ENCODE measurements at regions not wholly inside any gene's neighbourhood (a gene's known extent, or its start where the extent isn't known, plus 50 kb on each side); places are given as distances from the start of the nearest gene placed in this dataset.

GRCh38 chr10:15990535-15991129 lies 130.3 kb upstream of the MINDY3 start:
- Histone ChIP-seq H2BK5ac (ENCODE audit: low read depth, low read length, poor library complexity, severe bottlenecking) (no peak overlapping the region), H3K36me3 (ENCODE audit: control insufficient read depth in 1 of 2, insufficient read depth in 2 of 2, low read depth in 1 of 2, low read length in 2 of 2) (no peaks in the 10 kb centered on the region), H2BK12ac (ENCODE audit: low read length in 2 of 2) (no peak overlapping the region), H3K4me1 (ENCODE audit: control insufficient read depth, insufficient read depth, low read depth, low read length) (no peaks in the 10 kb centered on the region), H3K27me3 (ENCODE audit: control insufficient read depth in 1 of 2, insufficient read depth in 1 of 2, low read length in 2 of 2) (no peaks in the 10 kb centered on the region), H4K8ac (ENCODE audit: low read length) (no peak overlapping the region), H4K91ac (ENCODE audit: low read length) (no peak overlapping the region), H2BK120ac (ENCODE audit: low read depth, low read length) (no peak overlapping the region), H3K4me2 (ENCODE audit: low read length, poor library complexity, severe bottlenecking) (no peak overlapping the region), H2AK5ac (ENCODE audit: low read length, severe bottlenecking) (no peak overlapping the region), H3K4ac (ENCODE audit: low read depth in 1 of 2, low read length in 2 of 2) (no peak overlapping the region), H3K14ac (ENCODE audit: low read length in 2 of 2) (no peak overlapping the region), H3K9me3 (ENCODE audit: control insufficient read depth, low read length) (peaks cover 10% of the 10 kb centered on the region), H3K18ac (ENCODE audit: low read depth in 1 of 2, low read length in 2 of 2) (no peak overlapping the region), H3K9ac (ENCODE audit: low read length) (no peak overlapping the region), H3K4me3 (ENCODE audit: insufficient read depth in 1 of 2, low read depth in 1 of 2, low read length in 2 of 2) (no peak overlapping the region), H2AFZ (ENCODE audit: low read depth, low read length) (no peak overlapping the region), H3K79me1 (replicated peaks; ENCODE audit: low read length, poor library complexity, severe bottlenecking) (no peaks in the 10 kb centered on the region), H2BK15ac (ENCODE audit: low read depth, poor library complexity, severe bottlenecking) (no peak overlapping the region), H3K27ac (ENCODE audit: low read length, poor library complexity, severe bottlenecking) (no peak overlapping the region), H3K23ac (ENCODE audit: low read length in 2 of 2) (no peak overlapping the region)
- 51% methylated on average over 9 of the region's 11 CpGs for WGBS
- no peak for DNase-seq

GRCh38 chr10:15997313-15997712 lies 137.0 kb upstream of the MINDY3 start:
- Histone ChIP-seq H3K4me2 (ENCODE audit: low read length, poor library complexity, severe bottlenecking) (no peak overlapping the region), H3K4me1 (ENCODE audit: control insufficient read depth, insufficient read depth, low read depth, low read length) (no peaks in the 10 kb centered on the region), H3K27ac (ENCODE audit: low read length, poor library complexity, severe bottlenecking) (no peak overlapping the region), H3K14ac (ENCODE audit: low read length in 2 of 2) (no peak overlapping the region), H3K27me3 (ENCODE audit: control insufficient read depth in 1 of 2, insufficient read depth in 1 of 2, low read length in 2 of 2) (no peaks in the 10 kb centered on the region), H3K23ac (ENCODE audit: low read length in 2 of 2) (no peak overlapping the region), H4K8ac (ENCODE audit: low read length) (no peak overlapping the region), H3K4ac (ENCODE audit: low read depth in 1 of 2, low read length in 2 of 2) (no peak overlapping the region), H3K9me3 (ENCODE audit: control insufficient read depth, low read length) (peaks cover 32% of the 10 kb centered on the region), H3K79me1 (replicated peaks; ENCODE audit: low read length, poor library complexity, severe bottlenecking) (no peaks in the 10 kb centered on the region), H2BK12ac (ENCODE audit: low read length in 2 of 2) (no peak overlapping the region), H3K9ac (ENCODE audit: low read length) (no peak overlapping the region), H3K18ac (ENCODE audit: low read depth in 1 of 2, low read length in 2 of 2) (no peak overlapping the region), H3K36me3 (ENCODE audit: control insufficient read depth in 1 of 2, insufficient read depth in 2 of 2, low read depth in 1 of 2, low read length in 2 of 2) (no peaks in the 10 kb centered on the region), H3K4me3 (ENCODE audit: insufficient read depth in 1 of 2, low read depth in 1 of 2, low read length in 2 of 2) (no peak overlapping the region), H2BK15ac (ENCODE audit: low read depth, poor library complexity, severe bottlenecking) (no peak overlapping the region), H2BK5ac (ENCODE audit: low read depth, low read length, poor library complexity, severe bottlenecking) (no peak overlapping the region), H2AFZ (ENCODE audit: low read depth, low read length) (no peak overlapping the region), H2BK120ac (ENCODE audit: low read depth, low read length) (no peak overlapping the region), H4K91ac (ENCODE audit: low read length) (no peak overlapping the region), H2AK5ac (ENCODE audit: low read length, severe bottlenecking) (no peak overlapping the region)
- no peak for DNase-seq
- WGBS, result 82% methylated on average over 1 of the region's 4 CpGs

- H3K4ac ChIP-seq (ENCODE audit: low read depth in 1 of 2, low read length in 2 of 2), result no peak overlapping the region
- no peak overlapping the region for H2BK15ac ChIP-seq (ENCODE audit: low read depth, poor library complexity, severe bottlenecking)
- H3K4me3 ChIP-seq (ENCODE audit: insufficient read depth in 1 of 2, low read depth in 1 of 2, low read length in 2 of 2), result no peak overlapping the region
- H3K14ac ChIP-seq (ENCODE audit: low read length in 2 of 2), result no peak overlapping the region
- H3K36me3 ChIP-seq (ENCODE audit: control insufficient read depth in 1 of 2, insufficient read depth in 2 of 2, low read depth in 1 of 2, low read length in 2 of 2), result no peaks in the 10 kb centered on the region
- DNase-seq, result no peak
- no peak overlapping the region for H2BK5ac ChIP-seq (ENCODE audit: low read depth, low read length, poor library complexity, severe bottlenecking)
- H3K9ac ChIP-seq (ENCODE audit: low read length), result no peak overlapping the region
- H3K27me3 ChIP-seq (ENCODE audit: control insufficient read depth in 1 of 2, insufficient read depth in 1 of 2, low read length in 2 of 2), result no peaks in the 10 kb centered on the region
- no peak overlapping the region for H2BK120ac ChIP-seq (ENCODE audit: low read depth, low read length)
- WGBS, result no CpG with 5 or more reads among the region's 1 CpG
- H2AFZ ChIP-seq (ENCODE audit: low read depth, low read length), result no peak overlapping the region
- no peak overlapping the region for H4K8ac ChIP-seq (ENCODE audit: low read length)
- no peaks in the 10 kb centered on the region for H3K79me1 ChIP-seq (replicated peaks; ENCODE audit: low read length, poor library complexity, severe bottlenecking)
- no peaks in the 10 kb centered on the region for H3K4me1 ChIP-seq (ENCODE audit: control insufficient read depth, insufficient read depth, low read depth, low read length)
- H2BK12ac ChIP-seq (ENCODE audit: low read length in 2 of 2), result no peak overlapping the region
- H2AK5ac ChIP-seq (ENCODE audit: low read length, severe bottlenecking), result no peak overlapping the region
- H3K23ac ChIP-seq (ENCODE audit: low read length in 2 of 2), result no peak overlapping the region
- H4K91ac ChIP-seq (ENCODE audit: low read length), result no peak overlapping the region
- peaks cover 56% of the 10 kb centered on the region for H3K9me3 ChIP-seq (ENCODE audit: control insufficient read depth, low read length)
- H3K18ac ChIP-seq (ENCODE audit: low read depth in 1 of 2, low read length in 2 of 2), result no peak overlapping the region
- H3K27ac ChIP-seq (ENCODE audit: low read length, poor library complexity, severe bottlenecking), result no peak overlapping the region
- no peak overlapping the region for H3K4me2 ChIP-seq (ENCODE audit: low read length, poor library complexity, severe bottlenecking)
Measured at GRCh38 chr10:16001581-16001980, 141.3 kb upstream of the MINDY3 start.

GRCh38 chr10:16009785-16010184 lies 149.5 kb upstream of the MINDY3 start:
- no peak overlapping the region for H3K27ac ChIP-seq (ENCODE audit: low read length, poor library complexity, severe bottlenecking)
- H2BK15ac ChIP-seq (ENCODE audit: low read depth, poor library complexity, severe bottlenecking), result no peak overlapping the region
- no peaks in the 10 kb centered on the region for H3K27me3 ChIP-seq (ENCODE audit: control insufficient read depth in 1 of 2, insufficient read depth in 1 of 2, low read length in 2 of 2)
- no peak overlapping the region for H3K9ac ChIP-seq (ENCODE audit: low read length)
- H3K4ac ChIP-seq (ENCODE audit: low read depth in 1 of 2, low read length in 2 of 2), result no peak overlapping the region
- H4K91ac ChIP-seq (ENCODE audit: low read length), result no peak overlapping the region
- no peak overlapping the region for H2AK5ac ChIP-seq (ENCODE audit: low read length, severe bottlenecking)
- no peaks in the 10 kb centered on the region for H3K36me3 ChIP-seq (ENCODE audit: control insufficient read depth in 1 of 2, insufficient read depth in 2 of 2, low read depth in 1 of 2, low read length in 2 of 2)
- H3K23ac ChIP-seq (ENCODE audit: low read length in 2 of 2), result no peak overlapping the region
- H2BK5ac ChIP-seq (ENCODE audit: low read depth, low read length, poor library complexity, severe bottlenecking), result no peak overlapping the region
- no peak for DNase-seq
- H3K9me3 ChIP-seq (ENCODE audit: control insufficient read depth, low read length), result peaks cover 25% of the 10 kb centered on the region
- H3K4me3 ChIP-seq (ENCODE audit: insufficient read depth in 1 of 2, low read depth in 1 of 2, low read length in 2 of 2), result no peak overlapping the region
- H2AFZ ChIP-seq (ENCODE audit: low read depth, low read length), result no peak overlapping the region
- H3K14ac ChIP-seq (ENCODE audit: low read length in 2 of 2), result no peak overlapping the region
- H2BK12ac ChIP-seq (ENCODE audit: low read length in 2 of 2), result no peak overlapping the region
- 74% methylated on average over 5 of the region's 6 CpGs for WGBS
- H2BK120ac ChIP-seq (ENCODE audit: low read depth, low read length), result no peak overlapping the region
- no peak overlapping the region for H4K8ac ChIP-seq (ENCODE audit: low read length)
- no peaks in the 10 kb centered on the region for H3K79me1 ChIP-seq (replicated peaks; ENCODE audit: low read length, poor library complexity, severe bottlenecking)
- H3K4me1 ChIP-seq (ENCODE audit: control insufficient read depth, insufficient read depth, low read depth, low read length), result no peaks in the 10 kb centered on the region
- H3K18ac ChIP-seq (ENCODE audit: low read depth in 1 of 2, low read length in 2 of 2), result no peak overlapping the region
- no peak overlapping the region for H3K4me2 ChIP-seq (ENCODE audit: low read length, poor library complexity, severe bottlenecking)
